Astrocyte of the cerebellum (primary cell): ENCODE measurements at regions not wholly inside any gene's neighbourhood (a gene's known extent, or its start where the extent isn't known, plus 50 kb on each side); places are given as distances from the start of the nearest gene placed in this dataset.

Experiments used
- DNase-seq: peaks from one replicate; pipeline ENCODE4 v3.0.0-alpha.2; 2011; ENCODE audit warnings: low read depth
- H3K4me3 ChIP-seq: 2 replicates; pipeline ENCODE4 v1.5.1; 2011; ENCODE audit warnings: mild to moderate bottlenecking, low read depth, low read length, moderate library complexity
- CTCF ChIP-seq: IDR thresholded peaks from 2 replicates; pipeline ENCODE4 v1.5.1; 2012; ENCODE audit warnings: low read length, low read depth, moderate library complexity, mild to moderate bottlenecking; ENCODE audit errors: missing control alignments
- in situ Hi-C: cut with HindIII; loops from 2 replicates; pipeline ENCODE4 v1.10.0; 2017; ENCODE audit warnings: low sequenced_read_pairs

- no peak for TF ChIP-seq CTCF
- in situ Hi-C loops: loop anchor here (10.0 kb wide), 1 partner anchor 59 kb away; no protein-coding TSS in a partner anchor
- H3K4me3 ChIP-seq: no peak overlapping the region
- no peak for DNase-seq
Measured at GRCh38 chr10:22875581-22875980, 52.3 kb upstream of the ARMC3 start.

GRCh38 chr10:22874189-22874854 is 53.5 kb upstream of the ARMC3 start:
- TF ChIP-seq CTCF: no peak
- in situ Hi-C loops: loop anchor here (10.0 kb wide), 1 partner anchor 60 kb away; no protein-coding TSS in a partner anchor
- no peak overlapping the region for H3K4me3 ChIP-seq
- no peak for DNase-seq

- in situ Hi-C loops: no loop called here
- DNase-seq: no peak
- no peak for TF ChIP-seq CTCF
- no peak overlapping the region for H3K4me3 ChIP-seq
Measured at GRCh38 chr10:22856444-22857074, 71.3 kb upstream of the ARMC3 start.

- H3K4me3 ChIP-seq: no peak overlapping the region
- TF ChIP-seq CTCF: no peak
- in situ Hi-C loops: no loop called here
- no peak for DNase-seq
Measured at GRCh38 chr10:22854935-22855421, 72.9 kb upstream of the ARMC3 start.

- no peak overlapping the region for H3K4me3 ChIP-seq
- DNase-seq: peak; percentile 20
- in situ Hi-C loops: no loop called here
- no peak for TF ChIP-seq CTCF
Measured at GRCh38 chr10:22853906-22854447, 73.9 kb upstream of the ARMC3 start.

- in situ Hi-C loops: no loop called here
- H3K4me3 ChIP-seq: no peak overlapping the region
- no peak for TF ChIP-seq CTCF
- no peak for DNase-seq
Measured at GRCh38 chr10:22852712-22853353, 75.0 kb upstream of the ARMC3 start.
